ENCODE measurements at regions not wholly inside any gene's neighbourhood (a gene's known extent, or its start where the extent isn't known, plus 50 kb on each side); places are given as distances from the start of the nearest gene placed in this dataset.

DNA sequence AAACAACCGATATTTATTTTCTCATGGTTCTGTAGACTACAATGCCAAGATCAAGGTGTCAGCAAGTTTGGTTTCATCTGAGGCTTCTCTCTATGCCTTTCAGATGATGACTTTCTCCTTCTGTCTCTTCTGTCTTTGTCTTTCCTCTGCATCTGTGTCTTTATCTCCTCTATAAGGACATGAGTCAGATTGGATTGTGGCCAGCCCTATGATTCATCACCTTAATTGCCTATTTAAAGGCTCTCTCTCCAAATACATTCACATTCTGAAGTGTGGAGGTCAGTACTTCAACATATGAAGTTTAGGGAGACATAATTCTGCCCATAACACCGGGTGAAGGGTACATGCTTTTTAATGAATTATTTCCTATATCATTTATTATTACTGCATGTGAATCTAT, 71.2 kb upstream of the CNTNAP5 start:
- DNase-seq: no peak
- Histone ChIP-seq H3K9me3 (ENCODE audit: control insufficient read depth in 2 of 3, insufficient read depth in 1 of 3, low read length in 3 of 3) (no peaks in the 10 kb centered on the region), H3K27me3 (ENCODE audit: control insufficient read depth, insufficient read depth, low read length) (no peaks in the 10 kb centered on the region), H3K4me3 (ENCODE audit: low read length in 3 of 3) (no peak overlapping the region), H3K9ac (ENCODE audit: low read length in 3 of 3) (no peak overlapping the region), H3K36me3 (ENCODE audit: control insufficient read depth in 2 of 3, insufficient read depth in 3 of 3, low read length in 3 of 3) (no peaks in the 10 kb centered on the region), H3K27ac (ENCODE audit: low read depth in 2 of 2, low read length in 2 of 2) (no peak overlapping the region), H3K4me1 (ENCODE audit: control insufficient read depth in 2 of 3, insufficient read depth in 2 of 3, low read depth in 1 of 3, low read length in 3 of 3) (no peaks in the 10 kb centered on the region)
- intact Hi-C loops (cut with DNase I): no loop called here
- no peak for FAIRE-seq
- TF ChIP-seq CTCF (IDR thresholded peaks at IDR 0.05; ENCODE audit: borderline replicate concordance, extremely low read depth, insufficient read depth): no peak

DNA sequence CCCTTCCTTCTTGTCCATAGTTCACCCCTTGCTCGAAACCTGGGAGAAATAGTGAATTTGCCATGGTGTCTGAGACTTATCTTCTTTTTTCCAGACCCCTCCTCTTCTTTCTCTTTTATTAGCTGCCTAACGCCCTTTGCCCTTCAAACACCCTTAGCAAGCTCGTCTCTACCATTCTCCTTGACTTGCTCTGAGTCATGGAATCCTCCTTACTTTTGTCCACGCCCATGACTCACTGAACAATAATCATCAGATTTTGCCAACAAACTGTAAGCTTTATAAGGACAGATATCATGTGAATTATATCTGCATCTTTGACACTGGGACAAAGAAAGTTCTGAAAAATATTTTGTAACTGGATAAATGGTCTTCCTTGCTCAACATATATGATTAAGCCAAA, 67.1 kb upstream of the CNTNAP5 start:
- Histone ChIP-seq H3K27ac (ENCODE audit: low read depth in 2 of 2, low read length in 2 of 2) (no peak overlapping the region), H3K9ac (ENCODE audit: low read length in 3 of 3) (no peak overlapping the region), H3K4me3 (ENCODE audit: low read length in 3 of 3) (no peak overlapping the region), H3K27me3 (ENCODE audit: control insufficient read depth, insufficient read depth, low read length) (no peaks in the 10 kb centered on the region), H3K4me1 (ENCODE audit: control insufficient read depth in 2 of 3, insufficient read depth in 2 of 3, low read depth in 1 of 3, low read length in 3 of 3) (no peaks in the 10 kb centered on the region), H3K36me3 (ENCODE audit: control insufficient read depth in 2 of 3, insufficient read depth in 3 of 3, low read length in 3 of 3) (no peaks in the 10 kb centered on the region), H3K9me3 (ENCODE audit: control insufficient read depth in 2 of 3, insufficient read depth in 1 of 3, low read length in 3 of 3) (peaks cover 0 to 2% (median 0%) of the 10 kb centered on the region in 3 donors)
- intact Hi-C loops (cut with DNase I): no loop called here
- FAIRE-seq (no peak), DNase-seq (no peak)
- TF ChIP-seq CTCF (IDR thresholded peaks at IDR 0.05; ENCODE audit: borderline replicate concordance, extremely low read depth, insufficient read depth): no peak

DNA sequence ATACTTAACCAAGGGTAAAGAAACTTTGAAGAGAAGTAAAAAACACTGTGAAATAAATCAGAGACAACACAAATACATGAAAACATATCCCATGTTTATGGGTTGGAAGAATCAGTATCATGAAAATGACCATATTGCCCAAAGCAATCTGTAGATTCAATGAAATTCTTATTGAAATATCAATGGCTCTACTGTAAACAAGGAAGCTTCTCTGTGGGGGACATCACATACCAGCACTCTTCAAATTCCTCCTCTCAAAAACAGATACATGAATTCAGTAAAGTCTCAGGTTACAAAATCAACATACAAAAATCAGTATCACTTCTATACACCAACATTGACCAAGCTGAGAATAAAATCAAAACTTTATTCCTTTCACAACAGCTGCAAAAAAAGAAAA, 63.5 kb upstream of the CNTNAP5 start:
- H3K4me1 ChIP-seq (ENCODE audit: control insufficient read depth in 2 of 3, insufficient read depth in 2 of 3, low read depth in 1 of 3, low read length in 3 of 3): no peaks in the 10 kb centered on the region
- H3K36me3 ChIP-seq (ENCODE audit: control insufficient read depth in 2 of 3, insufficient read depth in 3 of 3, low read length in 3 of 3): no peaks in the 10 kb centered on the region
- FAIRE-seq: no peak

More for the DNA sequence above, 63.5 kb upstream of the CNTNAP5 start:
- TF ChIP-seq CTCF (IDR thresholded peaks at IDR 0.05; ENCODE audit: borderline replicate concordance, extremely low read depth, insufficient read depth): no peak
- peaks cover 0 to 2% (median 0%) of the 10 kb centered on the region in 3 donors for H3K9me3 ChIP-seq (ENCODE audit: control insufficient read depth in 2 of 3, insufficient read depth in 1 of 3, low read length in 3 of 3)
- no peak overlapping the region for H3K9ac ChIP-seq (ENCODE audit: low read length in 3 of 3)
- no peaks in the 10 kb centered on the region for H3K27me3 ChIP-seq (ENCODE audit: control insufficient read depth, insufficient read depth, low read length)
- H3K4me3 ChIP-seq (ENCODE audit: low read length in 3 of 3): no peak overlapping the region
- H3K27ac ChIP-seq (ENCODE audit: low read depth in 2 of 2, low read length in 2 of 2): no peak overlapping the region
- no peak for DNase-seq
- intact Hi-C loops (cut with DNase I): no loop called here
